ENCODE measurements at regions not wholly inside any gene's neighbourhood (a gene's known extent, or its start where the extent isn't known, plus 50 kb on each side); places are given as distances from the start of the nearest gene placed in this dataset.

DNA sequence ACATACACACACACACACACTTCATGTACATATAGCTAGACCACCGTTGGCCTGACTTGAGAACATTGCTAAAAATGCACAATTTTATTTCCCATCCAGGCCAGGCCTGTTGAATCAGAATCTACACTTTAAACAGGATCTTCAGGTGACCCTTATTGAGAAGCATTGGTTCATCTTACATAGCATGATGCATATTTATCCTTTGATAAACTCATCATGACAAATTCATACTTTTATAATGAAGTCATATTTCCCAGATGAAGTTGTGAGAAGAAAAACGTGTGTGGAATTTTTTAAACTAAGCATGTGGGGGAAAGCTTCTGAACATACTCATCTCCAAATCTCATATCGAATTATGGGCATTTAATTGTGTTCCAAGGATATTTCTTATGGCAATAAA lies 877.7 kb downstream of the MRPL39 start:
- TF ChIP-seq, protein P1, sequence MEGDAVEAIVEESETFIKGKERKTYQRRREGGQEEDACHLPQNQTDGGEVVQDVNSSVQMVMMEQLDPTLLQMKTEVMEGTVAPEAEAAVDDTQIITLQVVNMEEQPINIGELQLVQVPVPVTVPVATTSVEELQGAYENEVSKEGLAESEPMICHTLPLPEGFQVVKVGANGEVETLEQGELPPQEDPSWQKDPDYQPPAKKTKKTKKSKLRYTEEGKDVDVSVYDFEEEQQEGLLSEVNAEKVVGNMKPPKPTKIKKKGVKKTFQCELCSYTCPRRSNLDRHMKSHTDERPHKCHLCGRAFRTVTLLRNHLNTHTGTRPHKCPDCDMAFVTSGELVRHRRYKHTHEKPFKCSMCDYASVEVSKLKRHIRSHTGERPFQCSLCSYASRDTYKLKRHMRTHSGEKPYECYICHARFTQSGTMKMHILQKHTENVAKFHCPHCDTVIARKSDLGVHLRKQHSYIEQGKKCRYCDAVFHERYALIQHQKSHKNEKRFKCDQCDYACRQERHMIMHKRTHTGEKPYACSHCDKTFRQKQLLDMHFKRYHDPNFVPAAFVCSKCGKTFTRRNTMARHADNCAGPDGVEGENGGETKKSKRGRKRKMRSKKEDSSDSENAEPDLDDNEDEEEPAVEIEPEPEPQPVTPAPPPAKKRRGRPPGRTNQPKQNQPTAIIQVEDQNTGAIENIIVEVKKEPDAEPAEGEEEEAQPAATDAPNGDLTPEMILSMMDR (IDR thresholded peaks at IDR 0.05), result no peak
- TF ChIP-seq, protein P2, sequence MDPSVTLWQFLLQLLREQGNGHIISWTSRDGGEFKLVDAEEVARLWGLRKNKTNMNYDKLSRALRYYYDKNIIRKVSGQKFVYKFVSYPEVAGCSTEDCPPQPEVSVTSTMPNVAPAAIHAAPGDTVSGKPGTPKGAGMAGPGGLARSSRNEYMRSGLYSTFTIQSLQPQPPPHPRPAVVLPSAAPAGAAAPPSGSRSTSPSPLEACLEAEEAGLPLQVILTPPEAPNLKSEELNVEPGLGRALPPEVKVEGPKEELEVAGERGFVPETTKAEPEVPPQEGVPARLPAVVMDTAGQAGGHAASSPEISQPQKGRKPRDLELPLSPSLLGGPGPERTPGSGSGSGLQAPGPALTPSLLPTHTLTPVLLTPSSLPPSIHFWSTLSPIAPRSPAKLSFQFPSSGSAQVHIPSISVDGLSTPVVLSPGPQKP (IDR thresholded peaks at IDR 0.05; ENCODE audit: low read depth, low read length), result no peak

Data from A549 (cell line).